GM12874 (cell line): ENCODE measurements at regions not wholly inside any gene's neighbourhood (a gene's known extent, or its start where the extent isn't known, plus 50 kb on each side); places are given as distances from the start of the nearest gene placed in this dataset.

Source experiments
- TF ChIP-seq, protein P1 (sequence below): IDR thresholded peaks from 2 replicates; pipeline ENCODE4 v1.5.1; 2011; ENCODE audit warnings: low read depth, mild to moderate bottlenecking, control low read depth, low read length, moderate library complexity; ENCODE audit not compliant: insufficient read depth

- TF ChIP-seq, protein P1, sequence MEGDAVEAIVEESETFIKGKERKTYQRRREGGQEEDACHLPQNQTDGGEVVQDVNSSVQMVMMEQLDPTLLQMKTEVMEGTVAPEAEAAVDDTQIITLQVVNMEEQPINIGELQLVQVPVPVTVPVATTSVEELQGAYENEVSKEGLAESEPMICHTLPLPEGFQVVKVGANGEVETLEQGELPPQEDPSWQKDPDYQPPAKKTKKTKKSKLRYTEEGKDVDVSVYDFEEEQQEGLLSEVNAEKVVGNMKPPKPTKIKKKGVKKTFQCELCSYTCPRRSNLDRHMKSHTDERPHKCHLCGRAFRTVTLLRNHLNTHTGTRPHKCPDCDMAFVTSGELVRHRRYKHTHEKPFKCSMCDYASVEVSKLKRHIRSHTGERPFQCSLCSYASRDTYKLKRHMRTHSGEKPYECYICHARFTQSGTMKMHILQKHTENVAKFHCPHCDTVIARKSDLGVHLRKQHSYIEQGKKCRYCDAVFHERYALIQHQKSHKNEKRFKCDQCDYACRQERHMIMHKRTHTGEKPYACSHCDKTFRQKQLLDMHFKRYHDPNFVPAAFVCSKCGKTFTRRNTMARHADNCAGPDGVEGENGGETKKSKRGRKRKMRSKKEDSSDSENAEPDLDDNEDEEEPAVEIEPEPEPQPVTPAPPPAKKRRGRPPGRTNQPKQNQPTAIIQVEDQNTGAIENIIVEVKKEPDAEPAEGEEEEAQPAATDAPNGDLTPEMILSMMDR: no peak
Observed at GRCh38 chr4:180456928-180457327, 1786.3 kb upstream of the TENM3 start.

- TF ChIP-seq, protein P1: no peak
Observed at GRCh38 chr4:180462116-180462515, 1781.1 kb upstream of the TENM3 start.

DNA sequence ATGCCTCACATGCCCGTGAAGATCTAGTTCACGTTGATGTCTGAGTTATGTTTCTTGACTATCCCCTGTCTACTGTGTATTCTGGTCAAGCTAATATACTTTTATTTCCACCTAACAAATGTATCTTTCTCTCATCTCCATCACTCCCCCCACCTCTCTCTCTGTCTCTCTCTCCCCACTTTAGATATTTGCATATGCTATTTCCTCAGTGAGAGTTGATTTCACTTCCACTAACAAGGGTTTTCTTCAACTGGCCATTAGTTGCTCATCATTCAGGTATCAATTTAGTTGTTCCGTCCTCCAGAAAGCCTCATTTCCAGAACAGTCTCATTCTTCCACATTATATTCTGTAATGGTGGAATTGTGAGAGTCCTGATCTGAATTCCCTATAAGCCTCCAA, 1777.8 kb upstream of the TENM3 start:
- TF ChIP-seq, protein P1: no peak

GRCh38 chr4:180483036-180483435, 1760.2 kb upstream of the TENM3 start:
- TF ChIP-seq, protein P1: no peak

GRCh38 chr4:180485407-180485806, 1757.8 kb upstream of the TENM3 start:
- TF ChIP-seq, protein P1: no peak

DNA sequence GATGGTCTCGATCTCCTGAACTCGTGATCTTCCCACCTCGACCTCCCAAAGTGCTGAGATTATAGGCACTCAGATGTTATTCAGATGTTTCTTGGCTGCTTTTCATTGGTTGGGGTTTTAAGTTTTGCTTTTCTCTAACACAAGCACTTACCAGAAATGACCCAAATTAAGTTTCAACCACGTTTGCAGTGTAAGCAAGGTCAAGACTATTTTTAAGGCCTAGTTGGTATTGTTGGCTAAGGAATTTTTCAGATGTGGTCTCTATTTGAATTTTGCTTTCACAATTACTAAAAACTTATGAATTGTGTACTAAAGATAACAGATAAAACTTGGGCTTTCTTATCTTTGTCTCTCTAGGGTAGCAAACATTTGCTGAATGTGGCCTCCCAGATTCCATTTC, 1756.9 kb upstream of the TENM3 start:
- TF ChIP-seq, protein P1: no peak

DNA sequence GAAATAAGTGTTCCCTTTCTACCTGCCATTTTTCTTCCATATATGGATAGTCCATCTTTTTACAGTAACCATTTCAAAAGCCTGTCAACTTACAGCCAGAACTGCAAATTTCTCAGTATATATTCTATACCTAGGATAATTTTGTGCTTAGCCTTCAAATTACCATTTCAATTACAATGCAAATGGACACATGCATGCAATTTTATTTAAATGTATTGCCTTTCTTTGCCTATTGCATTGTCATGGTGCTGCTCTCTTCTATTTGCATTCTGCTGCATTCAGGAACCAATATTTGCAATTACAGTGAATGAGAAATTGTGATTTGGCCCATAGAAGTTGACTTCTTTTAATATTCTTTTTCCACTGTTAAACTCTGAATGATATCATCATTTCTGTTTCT, 1753.4 kb upstream of the TENM3 start:
- TF ChIP-seq, protein P1: no peak

DNA sequence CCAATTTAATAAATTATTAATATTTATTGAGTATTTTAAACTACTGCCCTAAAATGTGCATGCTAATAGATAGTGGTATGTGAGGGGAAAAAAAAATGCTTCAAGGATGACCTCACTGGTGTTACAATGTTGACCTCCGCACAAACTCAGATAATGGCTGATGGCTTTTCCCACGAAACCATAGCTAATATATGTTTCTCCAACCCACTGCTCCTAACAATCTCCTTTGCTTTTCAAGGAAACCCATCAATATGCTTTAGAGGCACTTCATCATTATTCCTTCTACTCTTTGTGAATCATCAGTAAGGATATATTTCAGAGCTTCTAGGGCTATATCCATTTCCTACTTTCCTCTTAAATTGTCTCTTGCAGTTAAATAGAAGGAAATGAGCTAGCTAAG, 1752.0 kb upstream of the TENM3 start:
- TF ChIP-seq, protein P1: no peak
